ENCODE measurements at regions not wholly inside any gene's neighbourhood (a gene's known extent, or its start where the extent isn't known, plus 50 kb on each side); places are given as distances from the start of the nearest gene placed in this dataset.
"Not testable (repeated sequence)": the region's sequence is repeated elsewhere in the genome, so short reads cannot be mapped to it uniquely, and the experiment has no call there.

DNA sequence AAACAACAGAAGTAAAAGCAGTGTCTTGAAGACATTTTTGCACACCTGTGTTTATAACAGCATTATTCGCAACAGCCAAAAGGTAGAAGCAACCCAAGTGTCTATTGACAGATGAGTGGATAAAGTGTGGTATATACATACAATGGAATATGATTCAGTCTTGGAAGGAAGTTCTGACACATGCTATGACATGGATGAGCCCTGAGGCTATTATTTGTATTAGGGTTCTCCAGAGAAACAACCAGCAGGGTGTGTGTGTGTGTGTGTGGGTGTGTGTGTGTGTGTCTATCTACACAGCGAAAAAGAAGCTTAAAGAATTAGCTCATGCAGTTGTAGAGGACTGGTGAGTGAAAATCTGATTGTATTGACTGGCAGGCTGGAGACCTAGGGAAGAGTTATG lies 153.7 kb downstream of the KLRB1 start:
- H3K4me3 ChIP-seq (replicated peaks; ENCODE audit: insufficient read depth, low read length); H3K27me3 ChIP-seq (ENCODE audit: insufficient read depth, poor library complexity, severe bottlenecking); H3K27ac ChIP-seq (replicated peaks); DNase-seq (ENCODE audit: low read depth in 1 of 2, low spot score in 1 of 2): not testable (repeated sequence)

DNA sequence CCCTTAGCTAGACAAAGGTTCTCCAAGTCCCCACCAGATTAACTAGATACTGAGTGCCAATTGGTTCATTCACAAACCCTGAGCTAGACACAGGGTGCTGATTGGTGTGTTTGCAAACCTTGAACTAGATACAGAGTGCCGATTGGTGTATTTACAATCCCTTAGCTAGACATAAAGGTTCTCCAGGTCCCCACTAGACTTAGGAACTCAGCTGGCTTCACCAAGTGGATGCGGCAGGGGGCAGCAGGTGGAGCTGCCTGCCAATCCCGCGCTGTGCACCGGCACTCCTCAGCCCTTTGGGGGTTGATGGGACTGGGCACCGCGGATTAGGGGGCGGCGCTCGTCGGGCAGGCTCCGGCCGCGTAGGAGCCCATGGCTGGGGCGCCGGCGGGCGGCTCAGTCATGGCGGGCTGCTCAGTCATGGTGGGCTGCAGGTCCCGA lies 157.6 kb downstream of the KLRB1 start:
- H3K27me3 ChIP-seq (ENCODE audit: insufficient read depth, poor library complexity, severe bottlenecking); DNase-seq (ENCODE audit: low read depth in 1 of 2, low spot score in 1 of 2); H3K27ac ChIP-seq (replicated peaks); H3K4me3 ChIP-seq (replicated peaks; ENCODE audit: insufficient read depth, low read length): not testable (repeated sequence)

- H3K27ac ChIP-seq (replicated peaks); H3K27me3 ChIP-seq (ENCODE audit: insufficient read depth, poor library complexity, severe bottlenecking): not testable (repeated sequence)
- H3K4me3 ChIP-seq (replicated peaks; ENCODE audit: insufficient read depth, low read length), result peak overlapping the region; percentile 61
- DNase-seq (ENCODE audit: low read depth in 1 of 2, low spot score in 1 of 2), result peak in 1 of 2 experiments; percentile 56
These were observed 158.0 kb downstream of the KLRB1 start for GRCh38 chr12:9449657-9450126.

- DNase-seq (ENCODE audit: low read depth in 1 of 2, low spot score in 1 of 2), result no peak
- no peaks in the 10 kb centered on the region for H3K27me3 ChIP-seq (ENCODE audit: insufficient read depth, poor library complexity, severe bottlenecking)
- peak overlapping the region; percentile 60; the same call in 1 of the 2 replicates for H3K27ac ChIP-seq (replicated peaks)
- TF ChIP-seq POLR2AphosphoS5 (IDR thresholded peaks at IDR 0.05; ENCODE audit: low read depth) (no peak), SPI1 (IDR thresholded peaks at IDR 0.05; ENCODE audit: borderline replicate concordance, low read depth) (no peak), REST (IDR thresholded peaks at IDR 0.05; ENCODE audit: insufficient replicate concordance, low read depth) (no peak), GABPA (IDR thresholded peaks at IDR 0.05; ENCODE audit: low read depth) (no peak)
- TF ChIP-seq, protein P1, sequence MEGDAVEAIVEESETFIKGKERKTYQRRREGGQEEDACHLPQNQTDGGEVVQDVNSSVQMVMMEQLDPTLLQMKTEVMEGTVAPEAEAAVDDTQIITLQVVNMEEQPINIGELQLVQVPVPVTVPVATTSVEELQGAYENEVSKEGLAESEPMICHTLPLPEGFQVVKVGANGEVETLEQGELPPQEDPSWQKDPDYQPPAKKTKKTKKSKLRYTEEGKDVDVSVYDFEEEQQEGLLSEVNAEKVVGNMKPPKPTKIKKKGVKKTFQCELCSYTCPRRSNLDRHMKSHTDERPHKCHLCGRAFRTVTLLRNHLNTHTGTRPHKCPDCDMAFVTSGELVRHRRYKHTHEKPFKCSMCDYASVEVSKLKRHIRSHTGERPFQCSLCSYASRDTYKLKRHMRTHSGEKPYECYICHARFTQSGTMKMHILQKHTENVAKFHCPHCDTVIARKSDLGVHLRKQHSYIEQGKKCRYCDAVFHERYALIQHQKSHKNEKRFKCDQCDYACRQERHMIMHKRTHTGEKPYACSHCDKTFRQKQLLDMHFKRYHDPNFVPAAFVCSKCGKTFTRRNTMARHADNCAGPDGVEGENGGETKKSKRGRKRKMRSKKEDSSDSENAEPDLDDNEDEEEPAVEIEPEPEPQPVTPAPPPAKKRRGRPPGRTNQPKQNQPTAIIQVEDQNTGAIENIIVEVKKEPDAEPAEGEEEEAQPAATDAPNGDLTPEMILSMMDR (IDR thresholded peaks at IDR 0.05; ENCODE audit: insufficient read depth, low read length), result no peak
- peak overlapping the region; percentile 61 for H3K4me3 ChIP-seq (replicated peaks; ENCODE audit: insufficient read depth, low read length)
These were observed 158.5 kb downstream of the KLRB1 start for GRCh38 chr12:9449181-9449580.

- peak overlapping the region; percentile 61 for H3K4me3 ChIP-seq (replicated peaks; ENCODE audit: insufficient read depth, low read length)
- not testable (repeated sequence) for H3K27me3 ChIP-seq (ENCODE audit: insufficient read depth, poor library complexity, severe bottlenecking); DNase-seq (ENCODE audit: low read depth in 1 of 2, low spot score in 1 of 2)
- H3K27ac ChIP-seq (replicated peaks), result peak overlapping the region; percentile 60
These were observed 159.1 kb downstream of the KLRB1 start for GRCh38 chr12:9448648-9449047.

DNA sequence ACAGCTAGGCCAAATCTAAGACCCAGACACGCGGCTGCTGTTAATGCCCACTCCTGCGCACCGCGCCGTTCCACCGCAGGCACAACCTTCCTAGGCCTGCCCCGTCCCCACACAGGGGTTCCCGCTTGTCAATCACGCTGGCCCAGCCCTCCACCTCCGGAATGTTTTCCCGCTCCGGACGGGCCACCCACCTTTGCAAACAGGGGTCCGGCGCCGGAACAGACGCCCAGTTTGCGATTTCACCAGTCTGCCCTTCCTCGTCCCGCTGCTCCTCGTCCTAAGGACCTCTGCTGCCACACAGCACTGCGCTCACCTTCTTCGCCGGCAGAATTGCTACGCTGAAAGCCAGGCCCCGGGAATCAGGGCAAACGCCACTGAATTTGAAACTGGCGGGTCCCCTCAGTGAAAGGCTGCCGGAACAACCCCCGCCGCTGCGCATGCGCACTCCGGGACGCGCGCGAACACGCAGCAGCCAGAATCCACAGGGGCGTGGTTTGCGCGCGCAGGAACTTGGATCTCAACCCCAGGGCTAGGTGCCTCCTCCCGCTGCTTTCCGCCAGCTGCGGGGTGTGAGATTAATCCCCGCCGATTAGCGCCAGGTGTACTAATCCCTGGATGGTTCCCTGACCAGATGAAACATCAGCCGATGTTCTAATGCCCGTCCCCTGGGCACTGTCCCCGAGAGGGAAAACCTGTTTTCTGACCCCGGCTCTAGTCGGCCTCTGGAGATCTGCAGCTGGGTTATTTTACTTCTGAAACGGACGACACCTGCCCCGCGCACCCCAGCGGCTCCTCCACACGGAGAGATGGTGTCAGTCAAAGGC lies 159.7 kb downstream of the KLRB1 start:
- DNase-seq (ENCODE audit: low read depth in 1 of 2, low spot score in 1 of 2), result peak; percentile 58 to 93
- H3K4me3 ChIP-seq (replicated peaks; ENCODE audit: insufficient read depth, low read length), result peak overlapping the region; percentile 61
- H3K27ac ChIP-seq (replicated peaks), result peak overlapping the region; percentile 75
- TF ChIP-seq GABPA (IDR thresholded peaks at IDR 0.05; ENCODE audit: low read depth) (0 out of 2 replicates have a peak, but pooled peaks have one; percentile 15), POLR2AphosphoS5 (IDR thresholded peaks at IDR 0.05; ENCODE audit: low read depth) (peak; percentile 18; the same call in 1 of the 2 replicates)
- H3K27me3 ChIP-seq (ENCODE audit: insufficient read depth, poor library complexity, severe bottlenecking), result not testable (repeated sequence)

- peak overlapping the region; percentile 61 for H3K4me3 ChIP-seq (replicated peaks; ENCODE audit: insufficient read depth, low read length)
- not testable (repeated sequence) for H3K27me3 ChIP-seq (ENCODE audit: insufficient read depth, poor library complexity, severe bottlenecking); H3K27ac ChIP-seq (replicated peaks); DNase-seq (ENCODE audit: low read depth in 1 of 2, low spot score in 1 of 2)
These were observed 160.6 kb downstream of the KLRB1 start for GRCh38 chr12:9446883-9447761.

DNA sequence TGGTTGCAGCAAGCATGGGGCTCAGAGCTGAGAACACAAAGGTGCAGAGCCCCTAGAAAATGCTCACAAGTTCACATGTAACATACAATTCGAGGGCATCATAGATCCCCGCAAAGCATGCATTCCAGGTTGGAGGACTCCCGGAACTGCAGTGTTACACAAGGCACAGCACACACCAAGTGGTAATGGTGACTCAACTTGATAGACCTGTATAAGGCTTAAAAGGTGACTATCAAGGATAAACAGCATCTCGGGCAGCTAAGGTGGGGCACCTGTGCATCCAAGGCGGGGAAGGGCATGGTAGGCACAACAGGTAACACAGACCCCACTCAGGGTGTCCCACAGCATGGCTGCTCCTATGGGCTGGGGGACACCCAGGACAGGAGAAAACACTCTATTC lies 167.3 kb downstream of the KLRB1 start:
- not testable (repeated sequence) for H3K4me3 ChIP-seq (replicated peaks; ENCODE audit: insufficient read depth, low read length); H3K27ac ChIP-seq (replicated peaks); H3K27me3 ChIP-seq (ENCODE audit: insufficient read depth, poor library complexity, severe bottlenecking); DNase-seq (ENCODE audit: low read depth in 1 of 2, low spot score in 1 of 2)

- not testable (repeated sequence) for H3K27ac ChIP-seq (replicated peaks); DNase-seq (ENCODE audit: low read depth in 1 of 2, low spot score in 1 of 2); H3K4me3 ChIP-seq (replicated peaks; ENCODE audit: insufficient read depth, low read length); H3K27me3 ChIP-seq (ENCODE audit: insufficient read depth, poor library complexity, severe bottlenecking)
These were observed 172.0 kb downstream of the KLRB1 start for GRCh38 chr12:9435682-9436081.

DNA sequence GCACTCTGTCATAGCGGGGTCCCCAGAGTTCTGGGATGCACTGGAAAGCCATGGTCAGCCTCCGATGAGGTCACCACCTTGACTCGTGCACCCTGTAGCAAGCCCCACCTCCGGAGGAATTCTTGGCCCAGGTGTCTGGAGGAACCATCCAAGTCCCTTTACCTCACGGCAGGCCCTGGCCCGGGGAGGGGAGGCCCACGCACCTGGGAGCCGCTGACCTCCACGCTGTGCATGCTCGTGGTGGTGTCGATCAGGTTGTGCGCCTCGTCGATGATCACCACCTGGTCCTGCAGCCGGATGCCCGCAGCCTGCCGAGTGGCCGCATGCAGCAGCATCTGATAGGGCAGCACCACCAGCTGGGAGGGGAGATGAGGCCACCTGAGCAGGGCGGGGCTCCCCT lies 177.3 kb downstream of the KLRB1 start:
- not testable (repeated sequence) for H3K27ac ChIP-seq (replicated peaks); H3K27me3 ChIP-seq (ENCODE audit: insufficient read depth, poor library complexity, severe bottlenecking); DNase-seq (ENCODE audit: low read depth in 1 of 2, low spot score in 1 of 2); H3K4me3 ChIP-seq (replicated peaks; ENCODE audit: insufficient read depth, low read length)

- H3K27me3 ChIP-seq (ENCODE audit: insufficient read depth, poor library complexity, severe bottlenecking); H3K27ac ChIP-seq (replicated peaks); H3K4me3 ChIP-seq (replicated peaks; ENCODE audit: insufficient read depth, low read length); DNase-seq (ENCODE audit: low read depth in 1 of 2, low spot score in 1 of 2): not testable (repeated sequence)
These were observed 178.9 kb downstream of the KLRB1 start for GRCh38 chr12:9428856-9429255.

Measured in HL-60 (cell line).